22Rv1 (cell line): ENCODE measurements at regions not wholly inside any gene's neighbourhood (a gene's known extent, or its start where the extent isn't known, plus 50 kb on each side); places are given as distances from the start of the nearest gene placed in this dataset.

Experiments
- H3K27ac ChIP-seq: fragments of 450-650 bp; 2 replicates; pipeline ENCODE4 v1.5.1; 2017
- ZFX ChIP-seq: fragments of 450-650 bp; IDR thresholded peaks from 2 replicates; pipeline ENCODE4 v1.6.1; 2017; ENCODE audit warnings: antibody characterized with exemption, borderline replicate concordance
- TF ChIP-seq, protein P1 (sequence below): fragments of 450-650 bp; IDR thresholded peaks from 2 replicates; pipeline ENCODE4 v1.5.1; 2017; ENCODE audit warnings: mild to moderate bottlenecking

- TF ChIP-seq ZFX, result no peak
- TF ChIP-seq, protein P1, sequence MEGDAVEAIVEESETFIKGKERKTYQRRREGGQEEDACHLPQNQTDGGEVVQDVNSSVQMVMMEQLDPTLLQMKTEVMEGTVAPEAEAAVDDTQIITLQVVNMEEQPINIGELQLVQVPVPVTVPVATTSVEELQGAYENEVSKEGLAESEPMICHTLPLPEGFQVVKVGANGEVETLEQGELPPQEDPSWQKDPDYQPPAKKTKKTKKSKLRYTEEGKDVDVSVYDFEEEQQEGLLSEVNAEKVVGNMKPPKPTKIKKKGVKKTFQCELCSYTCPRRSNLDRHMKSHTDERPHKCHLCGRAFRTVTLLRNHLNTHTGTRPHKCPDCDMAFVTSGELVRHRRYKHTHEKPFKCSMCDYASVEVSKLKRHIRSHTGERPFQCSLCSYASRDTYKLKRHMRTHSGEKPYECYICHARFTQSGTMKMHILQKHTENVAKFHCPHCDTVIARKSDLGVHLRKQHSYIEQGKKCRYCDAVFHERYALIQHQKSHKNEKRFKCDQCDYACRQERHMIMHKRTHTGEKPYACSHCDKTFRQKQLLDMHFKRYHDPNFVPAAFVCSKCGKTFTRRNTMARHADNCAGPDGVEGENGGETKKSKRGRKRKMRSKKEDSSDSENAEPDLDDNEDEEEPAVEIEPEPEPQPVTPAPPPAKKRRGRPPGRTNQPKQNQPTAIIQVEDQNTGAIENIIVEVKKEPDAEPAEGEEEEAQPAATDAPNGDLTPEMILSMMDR, result no peak
- peak overlapping the region; percentile 26 for H3K27ac ChIP-seq
These were observed 54.5 kb upstream of the TENT5A start for GRCh38 chr6:81806793-81807565.

GRCh38 chr6:81802356-81802755 lies 49.9 kb upstream of the TENT5A start:
- TF ChIP-seq ZFX, result no peak
- TF ChIP-seq, protein P1, result no peak
- no peak overlapping the region for H3K27ac ChIP-seq
